ENCODE measurements at regions not wholly inside any gene's neighbourhood (a gene's known extent, or its start where the extent isn't known, plus 50 kb on each side); places are given as distances from the start of the nearest gene placed in this dataset.
A peak's percentile ranks its signal among the peaks of the same experiment; 100 is the strongest.
"Not testable (repeated sequence)": the region's sequence is repeated elsewhere in the genome, so short reads cannot be mapped to it uniquely, and the experiment has no call there.

GRCh38 chr16:29191636-29192180, 206.9 kb downstream of the LAT start:
- not testable (repeated sequence) for H3K36me3 Mint-ChIP-seq (ENCODE audit: insufficient read depth); H3K4me1 Mint-ChIP-seq; H3K27ac Mint-ChIP-seq (ENCODE audit: low read depth); DNase-seq (ENCODE audit: low spot score in 2 of 2); H3K4me3 Mint-ChIP-seq; ATAC-seq (replicated peaks; ENCODE audit: extremely low read depth, poor library complexity, severe bottlenecking); H3K9me3 Mint-ChIP-seq; H3K27me3 Mint-ChIP-seq

GRCh38 chr16:29190553-29191431, 205.9 kb downstream of the LAT start:
- not testable (repeated sequence) for H3K27me3 Mint-ChIP-seq; H3K36me3 Mint-ChIP-seq (ENCODE audit: insufficient read depth); DNase-seq (ENCODE audit: low spot score in 2 of 2); H3K27ac Mint-ChIP-seq (ENCODE audit: low read depth); ATAC-seq (replicated peaks; ENCODE audit: extremely low read depth, poor library complexity, severe bottlenecking); H3K9me3 Mint-ChIP-seq; H3K4me3 Mint-ChIP-seq; H3K4me1 Mint-ChIP-seq

- H3K36me3 Mint-ChIP-seq (ENCODE audit: insufficient read depth); H3K4me1 Mint-ChIP-seq; ATAC-seq (replicated peaks; ENCODE audit: extremely low read depth, poor library complexity, severe bottlenecking); H3K9me3 Mint-ChIP-seq; H3K4me3 Mint-ChIP-seq; H3K27ac Mint-ChIP-seq (ENCODE audit: low read depth); DNase-seq (ENCODE audit: low spot score in 2 of 2); H3K27me3 Mint-ChIP-seq: not testable (repeated sequence)
These were observed 204.0 kb downstream of the LAT start for GRCh38 chr16:29188806-29189205.

- not testable (repeated sequence) for H3K27ac Mint-ChIP-seq (ENCODE audit: low read depth); H3K4me1 Mint-ChIP-seq; H3K27me3 Mint-ChIP-seq; ATAC-seq (replicated peaks; ENCODE audit: extremely low read depth, poor library complexity, severe bottlenecking); H3K9me3 Mint-ChIP-seq; H3K36me3 Mint-ChIP-seq (ENCODE audit: insufficient read depth); H3K4me3 Mint-ChIP-seq; DNase-seq (ENCODE audit: low spot score in 2 of 2)
These were observed 201.7 kb downstream of the LAT start for GRCh38 chr16:29186306-29187220.

- ATAC-seq (replicated peaks; ENCODE audit: extremely low read depth, poor library complexity, severe bottlenecking); DNase-seq (ENCODE audit: low spot score in 2 of 2); H3K36me3 Mint-ChIP-seq (ENCODE audit: insufficient read depth); H3K27ac Mint-ChIP-seq (ENCODE audit: low read depth); H3K4me3 Mint-ChIP-seq; H3K9me3 Mint-ChIP-seq; H3K27me3 Mint-ChIP-seq; H3K4me1 Mint-ChIP-seq: not testable (repeated sequence)
These were observed 201.0 kb downstream of the LAT start for GRCh38 chr16:29185872-29186271.

- H3K27ac Mint-ChIP-seq (ENCODE audit: low read depth); H3K9me3 Mint-ChIP-seq; H3K27me3 Mint-ChIP-seq; ATAC-seq (replicated peaks; ENCODE audit: extremely low read depth, poor library complexity, severe bottlenecking); DNase-seq (ENCODE audit: low spot score in 2 of 2); H3K4me1 Mint-ChIP-seq; H3K36me3 Mint-ChIP-seq (ENCODE audit: insufficient read depth); H3K4me3 Mint-ChIP-seq: not testable (repeated sequence)
These were observed 200.0 kb downstream of the LAT start for GRCh38 chr16:29184738-29185438.

- not testable (repeated sequence) for H3K4me1 Mint-ChIP-seq; H3K27ac Mint-ChIP-seq (ENCODE audit: low read depth); H3K4me3 Mint-ChIP-seq; H3K9me3 Mint-ChIP-seq; ATAC-seq (replicated peaks; ENCODE audit: extremely low read depth, poor library complexity, severe bottlenecking); H3K36me3 Mint-ChIP-seq (ENCODE audit: insufficient read depth); H3K27me3 Mint-ChIP-seq; DNase-seq (ENCODE audit: low spot score in 2 of 2)
These were observed 198.4 kb downstream of the LAT start for GRCh38 chr16:29182940-29183868.

GRCh38 chr16:29182501-29182900, 197.6 kb downstream of the LAT start:
- H3K27ac Mint-ChIP-seq (ENCODE audit: low read depth), result no peak overlapping the region
- no peak for ATAC-seq (replicated peaks; ENCODE audit: extremely low read depth, poor library complexity, severe bottlenecking)

GRCh38 chr16:29181921-29182411, 197.1 kb downstream of the LAT start:
- peak in 1 of 2 donors; percentile 18 for DNase-seq (ENCODE audit: low spot score in 2 of 2)
- H3K36me3 Mint-ChIP-seq (ENCODE audit: insufficient read depth); H3K27me3 Mint-ChIP-seq; H3K9me3 Mint-ChIP-seq; H3K4me3 Mint-ChIP-seq; H3K4me1 Mint-ChIP-seq: not testable (repeated sequence)
- peak overlapping the region; percentile 44 for H3K27ac Mint-ChIP-seq (ENCODE audit: low read depth)
- ATAC-seq (replicated peaks; ENCODE audit: extremely low read depth, poor library complexity, severe bottlenecking), result peak; percentile 52

More at GRCh38 chr16:29182501-29182900, 197.6 kb downstream of the LAT start:
- no peak for DNase-seq (ENCODE audit: low spot score in 2 of 2)
- H3K27me3 Mint-ChIP-seq, result no peaks in the 10 kb centered on the region
- H3K36me3 Mint-ChIP-seq (ENCODE audit: insufficient read depth), result peaks cover 6% of the 10 kb centered on the region
- no peaks in the 10 kb centered on the region for H3K4me1 Mint-ChIP-seq
- H3K4me3 Mint-ChIP-seq, result no peak overlapping the region
- H3K9me3 Mint-ChIP-seq, result no peaks in the 10 kb centered on the region

GRCh38 chr16:29181254-29181780, 196.5 kb downstream of the LAT start:
- not testable (repeated sequence) for H3K9me3 Mint-ChIP-seq; ATAC-seq (replicated peaks; ENCODE audit: extremely low read depth, poor library complexity, severe bottlenecking); H3K4me3 Mint-ChIP-seq; H3K27me3 Mint-ChIP-seq; DNase-seq (ENCODE audit: low spot score in 2 of 2); H3K4me1 Mint-ChIP-seq; H3K36me3 Mint-ChIP-seq (ENCODE audit: insufficient read depth)
- peak overlapping the region; percentile 44 for H3K27ac Mint-ChIP-seq (ENCODE audit: low read depth)

GRCh38 chr16:29180206-29180600, 195.4 kb downstream of the LAT start:
- ATAC-seq (replicated peaks; ENCODE audit: extremely low read depth, poor library complexity, severe bottlenecking), result not testable (repeated sequence)

More at GRCh38 chr16:29180206-29180600, 195.4 kb downstream of the LAT start:
- H3K4me3 Mint-ChIP-seq; H3K9me3 Mint-ChIP-seq; DNase-seq (ENCODE audit: low spot score in 2 of 2); H3K27me3 Mint-ChIP-seq; H3K36me3 Mint-ChIP-seq (ENCODE audit: insufficient read depth); H3K27ac Mint-ChIP-seq (ENCODE audit: low read depth); H3K4me1 Mint-ChIP-seq: not testable (repeated sequence)
